Breast epithelium (tissue), 4 donors: ENCODE measurements at regions not wholly inside any gene's neighbourhood (a gene's known extent, or its start where the extent isn't known, plus 50 kb on each side); places are given as distances from the start of the nearest gene placed in this dataset.

Experiments used
- DNase-seq, 2 donors: peaks; one replicate each; pipeline ENCODE4 v3.0.0-alpha.2; 2019; ENCODE audit warnings: low spot score in 2 of 2
- H3K27ac ChIP-seq, 2 donors: fragments of 200-600 bp; sonication (generic) in 1 of 2; one replicate each; pipeline ENCODE4 v1.5.1; 2016 to 2019; ENCODE audit warnings: mild to moderate bottlenecking in 1 of 2
- H3K27me3 ChIP-seq, 2 donors: fragments of 200-600 bp; sonication (generic) in 1 of 2; one replicate each; pipeline versions ENCODE4 v1.5.1 to v1.6.0; 2017 to 2019; ENCODE audit warnings: control low read depth in 1 of 2, mild to moderate bottlenecking in 1 of 2
- H3K36me3 ChIP-seq: fragments of 200-600 bp; one replicate; pipeline ENCODE4 v1.5.1; 2019
- H3K4me1 ChIP-seq, 2 donors: fragments of 200-600 bp; sonication (generic); one replicate each; pipeline ENCODE4 v1.5.1; 2016 to 2019; ENCODE audit warnings: control low read depth in 1 of 2
- H3K4me3 ChIP-seq, 3 donors: fragments of 200-600 bp; sonication (generic); 1 replicate in 2 of 3; 2 replicates in 1 of 3; pipeline ENCODE4 v1.5.1; 2016 to 2019; ENCODE audit warnings: mild to moderate bottlenecking in 3 of 3, moderate library complexity in 2 of 3
- H3K9me3 ChIP-seq, 2 donors: fragments of 200-600 bp; sonication (generic) in 1 of 2; one replicate each; pipeline ENCODE4 v1.5.1; 2016 to 2019; ENCODE audit warnings: control low read depth in 1 of 2
- CTCF ChIP-seq, 3 donors: fragments of 450-650 bp; IDR thresholded peaks; one replicate each; pipeline ENCODE4 v1.5.1; 2016 to 2017; ENCODE audit warnings: antibody characterized with exemption in 3 of 3, mild to moderate bottlenecking in 3 of 3, moderate library complexity in 3 of 3
- POLR2A ChIP-seq: fragments of 450-650 bp; IDR thresholded peaks from one replicate; pipeline ENCODE4 v1.6.1; 2016; ENCODE audit warnings: antibody characterized with exemption, mild to moderate bottlenecking, moderate library complexity
- POLR2AphosphoS5 ChIP-seq, 3 donors: sonication (generic); formaldehyde crosslinking; IDR thresholded peaks; one replicate each; pipeline ENCODE4 v1.6.1; 2017; ENCODE audit warnings: antibody characterized with exemption in 3 of 3
- intact Hi-C: fragments of 100-400 bp; cut with DNase I; formaldehyde crosslinking; loops from one replicate; pipeline ENCODE4 v1.15.1; 2023; ENCODE audit warnings: low total_unique reads

GRCh38 chr9:86708918-86709835 is 238.1 kb downstream of the GAS1 start:
- no peak overlapping the region for H3K27ac ChIP-seq
- no peak overlapping the region for H3K4me3 ChIP-seq
- H3K36me3 ChIP-seq, result no peaks in the 10 kb centered on the region
- TF ChIP-seq CTCF (IDR thresholded peaks at IDR 0.05) (no peak), POLR2AphosphoS5 (IDR thresholded peaks at IDR 0.05) (no peak), POLR2A (no peak)
- no peaks in the 10 kb centered on the region for H3K9me3 ChIP-seq
- no peak for DNase-seq
- no peaks in the 10 kb centered on the region for H3K4me1 ChIP-seq
- no peaks in the 10 kb centered on the region for H3K27me3 ChIP-seq
- intact Hi-C loops, result no loop called here

GRCh38 chr9:86707932-86708510 is 239.3 kb downstream of the GAS1 start:
- H3K9me3 ChIP-seq, result no peaks in the 10 kb centered on the region
- H3K36me3 ChIP-seq, result no peaks in the 10 kb centered on the region
- DNase-seq, result no peak
- H3K27me3 ChIP-seq, result no peaks in the 10 kb centered on the region
- no peak overlapping the region for H3K27ac ChIP-seq
- TF ChIP-seq POLR2A (no peak), POLR2AphosphoS5 (IDR thresholded peaks at IDR 0.05) (no peak)
- no peak overlapping the region for H3K4me3 ChIP-seq
- no peaks in the 10 kb centered on the region for H3K4me1 ChIP-seq
- intact Hi-C loops, result no loop called here

GRCh38 chr9:86706391-86706790 is 240.9 kb downstream of the GAS1 start:
- no peak for TF ChIP-seq CTCF (IDR thresholded peaks at IDR 0.05)
- no peak for TF ChIP-seq POLR2AphosphoS5 (IDR thresholded peaks at IDR 0.05)
- TF ChIP-seq POLR2A, result no peak
- no peak overlapping the region for H3K27ac ChIP-seq
- no peak overlapping the region for H3K4me3 ChIP-seq
- no peaks in the 10 kb centered on the region for H3K27me3 ChIP-seq
- DNase-seq, result no peak
- intact Hi-C loops, result no loop called here
- no peaks in the 10 kb centered on the region for H3K36me3 ChIP-seq
- peaks cover 0 to under 1% of the 10 kb centered on the region in 2 donors for H3K4me1 ChIP-seq
- H3K9me3 ChIP-seq, result no peaks in the 10 kb centered on the region

- intact Hi-C loops, result no loop called here
- no peaks in the 10 kb centered on the region for H3K27me3 ChIP-seq
- DNase-seq, result no peak
- peaks cover 0 to 7% of the 10 kb centered on the region in 2 donors for H3K4me1 ChIP-seq
- H3K9me3 ChIP-seq, result no peaks in the 10 kb centered on the region
- H3K4me3 ChIP-seq, result no peak overlapping the region
- TF ChIP-seq CTCF (IDR thresholded peaks at IDR 0.05) (no peak), POLR2AphosphoS5 (IDR thresholded peaks at IDR 0.05) (no peak), POLR2A (no peak)
- no peak overlapping the region for H3K27ac ChIP-seq
- no peaks in the 10 kb centered on the region for H3K36me3 ChIP-seq
Measured at GRCh38 chr9:86705490-86705889, 241.8 kb downstream of the GAS1 start.

GRCh38 chr9:86703346-86703745 is 244.0 kb downstream of the GAS1 start:
- H3K27ac ChIP-seq, result no peak overlapping the region
- H3K9me3 ChIP-seq, result no peaks in the 10 kb centered on the region
- DNase-seq, result no peak
- peaks cover 0 to 7% of the 10 kb centered on the region in 2 donors for H3K4me1 ChIP-seq
- no peaks in the 10 kb centered on the region for H3K36me3 ChIP-seq
- no peak for TF ChIP-seq POLR2AphosphoS5 (IDR thresholded peaks at IDR 0.05)
- no peak for TF ChIP-seq POLR2A
- TF ChIP-seq CTCF (IDR thresholded peaks at IDR 0.05), result no peak
- intact Hi-C loops, result no loop called here
- no peaks in the 10 kb centered on the region for H3K27me3 ChIP-seq
- no peak overlapping the region for H3K4me3 ChIP-seq
